Liver (tissue), 8 donors: ENCODE measurements at regions not wholly inside any gene's neighbourhood (a gene's known extent, or its start where the extent isn't known, plus 50 kb on each side); places are given as distances from the start of the nearest gene placed in this dataset.

Experiments used
- DNase-seq: peaks from one replicate; pipeline ENCODE4 v3.0.0-alpha.2; 2017; ENCODE audit warnings: low spot score
- H3K27ac ChIP-seq, 2 donors: one replicate each; pipeline ENCODE4 v1.7.0; 2013; ENCODE audit warnings: inconsistent platforms in 2 of 2, low read length in 2 of 2, control low read depth in 1 of 2, low read depth in 1 of 2, mild to moderate bottlenecking in 1 of 2
- H3K27me3 ChIP-seq, 4 donors: one replicate each; pipeline versions ENCODE4 v1.6.1 to v1.7.0; 2013; ENCODE audit warnings: low read length in 3 of 4, inconsistent platforms in 1 of 4, mild to moderate bottlenecking in 1 of 4, moderate library complexity in 1 of 4; ENCODE audit not compliant: control insufficient read depth in 4 of 4, insufficient read depth in 4 of 4
- H3K36me3 ChIP-seq, 4 donors: one replicate each; pipeline versions ENCODE4 v1.6.1 to v1.7.0; 2013; ENCODE audit warnings: low read length in 3 of 4, mild to moderate bottlenecking in 3 of 4, low read depth in 1 of 4, moderate library complexity in 1 of 4; ENCODE audit not compliant: control insufficient read depth in 4 of 4, insufficient read depth in 3 of 4
- H3K4me1 ChIP-seq, 4 donors: one replicate each; pipeline versions ENCODE4 v1.6.1 to v1.7.0; 2013; ENCODE audit warnings: low read length in 3 of 4, mild to moderate bottlenecking in 3 of 4, moderate library complexity in 1 of 4; ENCODE audit not compliant: control insufficient read depth in 4 of 4, insufficient read depth in 4 of 4
- H3K4me3 ChIP-seq, 3 donors: one replicate each; pipeline versions ENCODE4 v1.6.1 to v1.7.0; 2013; ENCODE audit warnings: low read length in 3 of 3, control low read depth in 1 of 3, low read depth in 1 of 3, mild to moderate bottlenecking in 1 of 3
- H3K9ac ChIP-seq, 2 donors: one replicate each; pipeline ENCODE4 v1.7.0; 2013; ENCODE audit warnings: low read length in 2 of 2, mild to moderate bottlenecking in 2 of 2, moderate library complexity in 2 of 2, control low read depth in 1 of 2, low read depth in 1 of 2
- H3K9me3 ChIP-seq, 4 donors: one replicate each; pipeline versions ENCODE4 v1.6.1 to v1.7.0; 2013; ENCODE audit warnings: low read length in 3 of 4; ENCODE audit not compliant: control insufficient read depth in 4 of 4
- CTCF ChIP-seq: fragments of 150-350 bp; IDR thresholded peaks from 2 replicates; pipeline ENCODE4 v1.5.1; 2017; ENCODE audit warnings: improper control_type of control experiment, low read depth, low read length; ENCODE audit not compliant: missing input control
- EGR1 ChIP-seq, 2 donors: IDR thresholded peaks; 2 replicates each; pipeline ENCODE4 v1.6.1; 2016 to 2018; ENCODE audit warnings: antibody characterized with exemption in 2 of 2, low read depth in 2 of 2
- FOXA1 ChIP-seq: IDR thresholded peaks from 2 replicates; pipeline ENCODE4 v1.6.1; 2016; ENCODE audit warnings: antibody characterized with exemption
- FOXA2 ChIP-seq: IDR thresholded peaks from 2 replicates; pipeline ENCODE4 v1.6.1; 2016; ENCODE audit warnings: antibody characterized with exemption
- GABPA ChIP-seq, 2 donors: IDR thresholded peaks in 1 of 2; conservative IDR thresholded peaks in 1 of 2; 2 replicates each; pipeline ENCODE4 v1.6.1; 2016; ENCODE audit warnings: antibody characterized with exemption in 2 of 2, mild to moderate bottlenecking in 1 of 2, moderate library complexity in 1 of 2
- HNF4A ChIP-seq, 2 donors: conservative IDR thresholded peaks; 2 replicates each; pipeline ENCODE4 v1.6.1; 2016; ENCODE audit warnings: antibody characterized with exemption in 2 of 2, mild to moderate bottlenecking in 2 of 2
- JUND ChIP-seq, 2 donors: IDR thresholded peaks; 2 replicates each; pipeline ENCODE4 v1.6.1; 2016; ENCODE audit warnings: antibody characterized with exemption in 2 of 2
- NR2F2 ChIP-seq: IDR thresholded peaks from 2 replicates; pipeline ENCODE4 v1.6.1; 2016; ENCODE audit warnings: antibody characterized with exemption
- RXRA ChIP-seq, 2 donors: IDR thresholded peaks; 2 replicates each; pipeline ENCODE4 v1.6.1; 2017 to 2018; ENCODE audit warnings: antibody characterized with exemption in 2 of 2, mild to moderate bottlenecking in 1 of 2
- SP1 ChIP-seq: IDR thresholded peaks from 2 replicates; pipeline ENCODE4 v1.6.1; 2018; ENCODE audit warnings: antibody characterized with exemption, mild to moderate bottlenecking
- TAF1 ChIP-seq: conservative IDR thresholded peaks from 2 replicates; pipeline ENCODE4 v1.6.1; 2016; ENCODE audit warnings: antibody characterized with exemption, mild to moderate bottlenecking
- YY1 ChIP-seq: IDR thresholded peaks from 2 replicates; pipeline ENCODE4 v1.6.1; 2016; ENCODE audit warnings: antibody characterized with exemption, mild to moderate bottlenecking
- WGBS: extraction: QIAGEN DNeasy Blood & Tissue Kit; methylation state at CpG from one replicate; pipeline ENCODE4 v1.1.7; 2013; 5-methylcytosine and 5-hydroxymethylcytosine counted together
- TF ChIP-seq, protein P1 (sequence below): IDR thresholded peaks from 2 replicates; pipeline ENCODE4 v1.6.1; 2016; ENCODE audit warnings: antibody characterized with exemption
- TF ChIP-seq, protein P2 (sequence below): IDR thresholded peaks from 2 replicates; pipeline ENCODE4 v1.6.1; 2016; ENCODE audit warnings: antibody characterized with exemption
- TF ChIP-seq, protein P3 (sequence below): IDR thresholded peaks from 2 replicates; pipeline ENCODE4 v1.6.1; 2016; ENCODE audit warnings: antibody characterized with exemption, mild to moderate bottlenecking
- donor health status: healthy.
- donor health status: healthy.
- donor health status: healthy.
- donor health status: healthy.
- donor health status: healthy.

DNA sequence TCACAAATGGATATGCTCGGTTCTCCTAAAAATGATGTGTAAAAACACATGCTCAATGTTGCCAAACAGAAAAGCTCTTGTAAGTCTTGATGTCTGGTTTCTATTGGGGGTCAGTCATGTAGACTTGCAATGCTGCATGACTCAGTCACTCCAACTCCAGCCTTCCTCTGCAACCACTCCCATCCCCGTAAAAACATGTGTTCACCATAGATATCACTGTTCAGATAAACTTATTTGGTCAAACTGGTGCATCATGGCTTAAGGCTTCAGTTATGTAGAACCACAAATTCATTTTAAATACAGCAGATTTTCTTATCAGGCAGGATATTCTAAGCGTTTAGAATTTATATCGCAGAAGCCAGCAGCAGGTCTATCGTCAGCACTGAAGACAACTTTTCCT lies 298.4 kb upstream of the LUZP2 start:
- no peak overlapping the region for H3K27ac ChIP-seq
- no peaks in the 10 kb centered on the region for H3K36me3 ChIP-seq
- no peak overlapping the region for H3K4me3 ChIP-seq
- 87% methylated on average over 5 of the region's 5 CpGs for WGBS
- DNase-seq = no peak
- TF ChIP-seq, protein P1, sequence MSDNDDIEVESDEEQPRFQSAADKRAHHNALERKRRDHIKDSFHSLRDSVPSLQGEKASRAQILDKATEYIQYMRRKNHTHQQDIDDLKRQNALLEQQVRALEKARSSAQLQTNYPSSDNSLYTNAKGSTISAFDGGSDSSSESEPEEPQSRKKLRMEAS = no peak
- no peak for TF ChIP-seq SP1
- TF ChIP-seq CTCF = no peak
- TF ChIP-seq, protein P2, sequence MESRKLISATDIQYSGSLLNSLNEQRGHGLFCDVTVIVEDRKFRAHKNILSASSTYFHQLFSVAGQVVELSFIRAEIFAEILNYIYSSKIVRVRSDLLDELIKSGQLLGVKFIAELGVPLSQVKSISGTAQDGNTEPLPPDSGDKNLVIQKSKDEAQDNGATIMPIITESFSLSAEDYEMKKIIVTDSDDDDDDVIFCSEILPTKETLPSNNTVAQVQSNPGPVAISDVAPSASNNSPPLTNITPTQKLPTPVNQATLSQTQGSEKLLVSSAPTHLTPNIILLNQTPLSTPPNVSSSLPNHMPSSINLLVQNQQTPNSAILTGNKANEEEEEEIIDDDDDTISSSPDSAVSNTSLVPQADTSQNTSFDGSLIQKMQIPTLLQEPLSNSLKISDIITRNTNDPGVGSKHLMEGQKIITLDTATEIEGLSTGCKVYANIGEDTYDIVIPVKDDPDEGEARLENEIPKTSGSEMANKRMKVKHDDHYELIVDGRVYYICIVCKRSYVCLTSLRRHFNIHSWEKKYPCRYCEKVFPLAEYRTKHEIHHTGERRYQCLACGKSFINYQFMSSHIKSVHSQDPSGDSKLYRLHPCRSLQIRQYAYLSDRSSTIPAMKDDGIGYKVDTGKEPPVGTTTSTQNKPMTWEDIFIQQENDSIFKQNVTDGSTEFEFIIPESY = no peak
- TF ChIP-seq, protein P3, sequence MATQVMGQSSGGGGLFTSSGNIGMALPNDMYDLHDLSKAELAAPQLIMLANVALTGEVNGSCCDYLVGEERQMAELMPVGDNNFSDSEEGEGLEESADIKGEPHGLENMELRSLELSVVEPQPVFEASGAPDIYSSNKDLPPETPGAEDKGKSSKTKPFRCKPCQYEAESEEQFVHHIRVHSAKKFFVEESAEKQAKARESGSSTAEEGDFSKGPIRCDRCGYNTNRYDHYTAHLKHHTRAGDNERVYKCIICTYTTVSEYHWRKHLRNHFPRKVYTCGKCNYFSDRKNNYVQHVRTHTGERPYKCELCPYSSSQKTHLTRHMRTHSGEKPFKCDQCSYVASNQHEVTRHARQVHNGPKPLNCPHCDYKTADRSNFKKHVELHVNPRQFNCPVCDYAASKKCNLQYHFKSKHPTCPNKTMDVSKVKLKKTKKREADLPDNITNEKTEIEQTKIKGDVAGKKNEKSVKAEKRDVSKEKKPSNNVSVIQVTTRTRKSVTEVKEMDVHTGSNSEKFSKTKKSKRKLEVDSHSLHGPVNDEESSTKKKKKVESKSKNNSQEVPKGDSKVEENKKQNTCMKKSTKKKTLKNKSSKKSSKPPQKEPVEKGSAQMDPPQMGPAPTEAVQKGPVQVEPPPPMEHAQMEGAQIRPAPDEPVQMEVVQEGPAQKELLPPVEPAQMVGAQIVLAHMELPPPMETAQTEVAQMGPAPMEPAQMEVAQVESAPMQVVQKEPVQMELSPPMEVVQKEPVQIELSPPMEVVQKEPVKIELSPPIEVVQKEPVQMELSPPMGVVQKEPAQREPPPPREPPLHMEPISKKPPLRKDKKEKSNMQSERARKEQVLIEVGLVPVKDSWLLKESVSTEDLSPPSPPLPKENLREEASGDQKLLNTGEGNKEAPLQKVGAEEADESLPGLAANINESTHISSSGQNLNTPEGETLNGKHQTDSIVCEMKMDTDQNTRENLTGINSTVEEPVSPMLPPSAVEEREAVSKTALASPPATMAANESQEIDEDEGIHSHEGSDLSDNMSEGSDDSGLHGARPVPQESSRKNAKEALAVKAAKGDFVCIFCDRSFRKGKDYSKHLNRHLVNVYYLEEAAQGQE = no peak
- no peak for TF ChIP-seq TAF1
- no peak for TF ChIP-seq EGR1 (IDR thresholded peaks at IDR 0.05; ENCODE audit: low read depth in 2 of 2)
- no peak for TF ChIP-seq FOXA1
- no peak for TF ChIP-seq NR2F2
- TF ChIP-seq JUND (IDR thresholded peaks at IDR 0.05) = no peak
- H3K9ac ChIP-seq = no peak overlapping the region
- H3K4me1 ChIP-seq = no peaks in the 10 kb centered on the region
- H3K9me3 ChIP-seq = no peaks in the 10 kb centered on the region
- H3K27me3 ChIP-seq = no peaks in the 10 kb centered on the region

DNA sequence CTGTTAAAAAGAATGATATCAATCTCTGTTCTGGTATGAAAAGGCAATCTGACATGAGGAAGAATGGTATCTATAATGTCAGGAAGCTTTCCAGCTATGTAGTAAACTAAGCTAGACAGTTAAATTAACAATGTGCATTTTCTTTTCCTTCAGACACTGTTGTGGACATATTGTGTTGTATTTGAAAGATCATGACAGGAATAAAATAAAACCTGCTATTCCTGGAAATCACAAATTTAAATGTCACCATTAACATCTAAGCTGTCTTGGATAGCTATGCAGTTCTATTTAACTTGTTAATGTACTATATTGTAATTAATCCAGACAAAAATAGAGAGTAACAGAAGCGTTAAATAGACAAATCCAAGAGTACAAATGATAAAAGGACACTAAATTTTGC lies 297.4 kb upstream of the LUZP2 start:
- no peak for DNase-seq
- no peak for TF ChIP-seq TAF1
- TF ChIP-seq YY1 = no peak
- TF ChIP-seq, protein P3 = no peak
- TF ChIP-seq FOXA1 = no peak
- TF ChIP-seq RXRA (IDR thresholded peaks at IDR 0.05) = no peak
- no peak for TF ChIP-seq SP1
- TF ChIP-seq HNF4A (conservative IDR thresholded peaks at IDR 0.05) = no peak
- TF ChIP-seq EGR1 (IDR thresholded peaks at IDR 0.05; ENCODE audit: low read depth in 2 of 2) = no peak
- TF ChIP-seq FOXA2 = no peak
- no peak for TF ChIP-seq GABPA (IDR thresholded peaks at IDR 0.05 in 1 of 2, conservative IDR thresholded peaks at IDR 0.05 in 1 of 2)
- TF ChIP-seq CTCF = no peak
- WGBS = 72% methylated on average over 1 of the region's 1 CpG

More for the DNA sequence above, 297.4 kb upstream of the LUZP2 start:
- Histone ChIP-seq H3K4me1 (no peaks in the 10 kb centered on the region), H3K27me3 (no peaks in the 10 kb centered on the region), H3K9ac (no peak overlapping the region), H3K27ac (no peak overlapping the region), H3K9me3 (no peaks in the 10 kb centered on the region), H3K4me3 (no peak overlapping the region), H3K36me3 (no peaks in the 10 kb centered on the region)
